Ascending aorta (tissue), 2 donors: ENCODE measurements at regions not wholly inside any gene's neighbourhood (a gene's known extent, or its start where the extent isn't known, plus 50 kb on each side); places are given as distances from the start of the nearest gene placed in this dataset.

Experiments used
- DNase-seq, 2 donors: peaks; one replicate each; pipeline ENCODE4 v3.0.0-alpha.2; 2019; ENCODE audit warnings: low spot score in 2 of 2
- H3K27ac ChIP-seq, 2 donors: fragments of 200-600 bp; sonication (generic); one replicate each; pipeline ENCODE4 v1.5.1; 2016 to 2017; ENCODE audit warnings: mild to moderate bottlenecking in 1 of 2
- H3K27me3 ChIP-seq: fragments of 200-600 bp; sonication (generic); one replicate; pipeline ENCODE4 v1.5.1; 2017
- H3K36me3 ChIP-seq, 2 donors: fragments of 200-600 bp; sonication (generic); one replicate each; pipeline ENCODE4 v1.5.1; 2016
- H3K4me1 ChIP-seq, 2 donors: fragments of 200-600 bp; sonication (generic); one replicate each; pipeline ENCODE4 v1.5.1; 2016 to 2017; ENCODE audit warnings: mild to moderate bottlenecking in 1 of 2
- H3K4me3 ChIP-seq, 2 donors: fragments of 200-600 bp; sonication (generic); one replicate each; pipeline ENCODE4 v1.5.1; 2016 to 2017; ENCODE audit warnings: mild to moderate bottlenecking in 1 of 2
- H3K9me3 ChIP-seq, 2 donors: fragments of 200-600 bp; sonication (generic); one replicate each; pipeline ENCODE4 v1.5.1; 2016
- CTCF ChIP-seq, 3 experiments: fragments of 200-600 bp in 2 of 3; fragments of 450-650 bp in 1 of 3; sonication (generic) in 2 of 3; IDR thresholded peaks; one replicate each; pipeline ENCODE4 v1.5.1; 2016 to 2019; ENCODE audit warnings: antibody characterized with exemption in 3 of 3, mild to moderate bottlenecking in 1 of 3, moderate library complexity in 1 of 3
- intact Hi-C: fragments of 100-400 bp; cut with DNase I; formaldehyde crosslinking; loops from one replicate; pipeline ENCODE4 v1.15.1; 2023

GRCh38 chr5:159781626-159782157, 134.6 kb upstream of the ADRA1B start:
- DNase-seq = no peak
- Histone ChIP-seq H3K36me3 (no peaks in the 10 kb centered on the region), H3K27ac (peak overlapping the region; percentile 94 to 95), H3K4me3 (no peak overlapping the region), H3K9me3 (no peaks in the 10 kb centered on the region), H3K27me3 (no peaks in the 10 kb centered on the region), H3K4me1 (peaks cover 10 to 72% of the 10 kb centered on the region in 2 donors)
- intact Hi-C loops = loop anchor here (1.0 to 10.0 kb wide), 3 partner anchors 131 to 329 kb away; no protein-coding TSS in a partner anchor
- TF ChIP-seq CTCF (IDR thresholded peaks at IDR 0.05) = no peak

GRCh38 chr5:159782197-159782994, 133.9 kb upstream of the ADRA1B start:
- peaks cover 13 to 70% of the 10 kb centered on the region in 2 donors for H3K4me1 ChIP-seq
- intact Hi-C loops = loop anchor here (5.0 to 10.0 kb wide), 2 partner anchors 192 to 330 kb away; no protein-coding TSS in a partner anchor
- no peak for TF ChIP-seq CTCF (IDR thresholded peaks at IDR 0.05)
- no peak overlapping the region for H3K4me3 ChIP-seq
- H3K27me3 ChIP-seq = no peaks in the 10 kb centered on the region
- DNase-seq = no peak
- H3K36me3 ChIP-seq = no peaks in the 10 kb centered on the region
- H3K9me3 ChIP-seq = no peaks in the 10 kb centered on the region
- peak overlapping the region; percentile 94 to 95 for H3K27ac ChIP-seq

- intact Hi-C loops = loop anchor here (5.0 to 10.0 kb wide), 2 partner anchors 192 to 331 kb away; no protein-coding TSS in a partner anchor
- H3K4me1 ChIP-seq = peaks cover 13 to 71% of the 10 kb centered on the region in 2 donors
- DNase-seq = no peak
- H3K36me3 ChIP-seq = no peaks in the 10 kb centered on the region
- peak overlapping the region; percentile 94 to 95 for H3K27ac ChIP-seq
- no peak for TF ChIP-seq CTCF (IDR thresholded peaks at IDR 0.05)
- H3K4me3 ChIP-seq = no peak overlapping the region
- H3K27me3 ChIP-seq = no peaks in the 10 kb centered on the region
- H3K9me3 ChIP-seq = no peaks in the 10 kb centered on the region
These were observed 133.3 kb upstream of the ADRA1B start for GRCh38 chr5:159782995-159783300.

GRCh38 chr5:159783726-159784247, 132.5 kb upstream of the ADRA1B start:
- intact Hi-C loops = loop anchor here (5.0 to 10.0 kb wide), 2 partner anchors 191 to 331 kb away; no protein-coding TSS in a partner anchor
- Histone ChIP-seq H3K36me3 (no peaks in the 10 kb centered on the region), H3K27me3 (no peaks in the 10 kb centered on the region), H3K4me1 (peaks cover 10 to 75% of the 10 kb centered on the region in 2 donors), H3K27ac (peak overlapping the region; percentile 94 to 95), H3K9me3 (no peaks in the 10 kb centered on the region), H3K4me3 (no peak overlapping the region)
- DNase-seq = no peak
- no peak for TF ChIP-seq CTCF (IDR thresholded peaks at IDR 0.05)

- Histone ChIP-seq H3K9me3 (no peaks in the 10 kb centered on the region), H3K36me3 (no peaks in the 10 kb centered on the region), H3K4me3 (no peak overlapping the region), H3K27ac (peak overlapping the region; percentile 94 to 95), H3K27me3 (no peaks in the 10 kb centered on the region), H3K4me1 (peaks cover 10 to 72% of the 10 kb centered on the region in 2 donors)
- DNase-seq = no peak
- intact Hi-C loops = loop anchor here (5.0 to 10.0 kb wide), 2 partner anchors 190 to 333 kb away; no protein-coding TSS in a partner anchor
- TF ChIP-seq CTCF (IDR thresholded peaks at IDR 0.05) = no peak
These were observed 131.3 kb upstream of the ADRA1B start for GRCh38 chr5:159784993-159785392.
